SW 1271 (cell line): ENCODE measurements at regions not wholly inside any gene's neighbourhood (a gene's known extent, or its start where the extent isn't known, plus 50 kb on each side); places are given as distances from the start of the nearest gene placed in this dataset.
"Not testable (repeated sequence)": the region's sequence is repeated elsewhere in the genome, so short reads cannot be mapped to it uniquely, and the experiment has no call there.

Source experiments
- DNase-seq, 2 experiments: peaks; one replicate each; lab custom pipeline; 2025; lab: John Stamatoyannopoulos, UW

- DNase-seq: no peak
Observed at GRCh38 chr4:112003231-112003907, 141.9 kb upstream of the FAM241A start.

DNA sequence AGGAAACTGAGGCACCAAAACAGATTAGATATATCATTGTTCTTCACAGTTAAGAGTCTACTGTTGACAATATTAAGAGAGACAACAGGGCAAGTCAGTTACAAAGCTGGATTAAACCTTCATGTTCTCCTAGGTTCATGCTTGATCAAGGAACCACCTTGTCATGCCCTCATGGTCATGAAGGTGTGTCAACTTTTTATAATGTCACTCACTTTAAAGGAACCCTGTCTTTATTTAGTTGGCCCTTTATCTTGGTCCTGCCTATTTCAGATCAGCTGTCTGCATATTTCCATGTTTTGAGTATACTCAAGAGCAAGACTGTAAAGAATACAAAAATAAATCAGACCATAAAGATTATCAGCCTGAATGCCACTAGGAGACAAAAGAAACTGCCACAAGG lies 140.2 kb upstream of the FAM241A start:
- no peak for DNase-seq

DNA sequence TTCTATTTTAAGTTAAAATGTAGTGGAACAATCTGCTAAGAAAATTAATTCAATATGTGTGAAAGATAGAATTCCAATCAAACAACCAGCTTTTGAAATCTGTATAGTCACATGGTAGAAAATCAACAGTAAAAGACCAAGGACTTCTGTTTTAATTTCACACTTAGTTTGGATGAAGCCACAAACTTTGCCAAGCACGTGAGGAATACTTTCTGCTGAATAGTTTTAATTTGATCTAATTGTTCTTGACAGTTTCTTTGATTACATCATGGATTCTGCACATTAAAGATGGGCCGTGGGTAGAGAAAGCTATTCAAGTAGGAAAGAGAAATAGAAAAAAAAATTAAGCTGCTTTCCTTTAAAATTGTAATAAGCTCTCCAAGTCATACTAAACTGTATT lies 137.9 kb upstream of the FAM241A start:
- no peak for DNase-seq

GRCh38 chr4:112015960-112016359 lies 129.3 kb upstream of the FAM241A start:
- DNase-seq: no peak

GRCh38 chr4:112023402-112023950 lies 121.8 kb upstream of the FAM241A start:
- DNase-seq: no peak

DNA sequence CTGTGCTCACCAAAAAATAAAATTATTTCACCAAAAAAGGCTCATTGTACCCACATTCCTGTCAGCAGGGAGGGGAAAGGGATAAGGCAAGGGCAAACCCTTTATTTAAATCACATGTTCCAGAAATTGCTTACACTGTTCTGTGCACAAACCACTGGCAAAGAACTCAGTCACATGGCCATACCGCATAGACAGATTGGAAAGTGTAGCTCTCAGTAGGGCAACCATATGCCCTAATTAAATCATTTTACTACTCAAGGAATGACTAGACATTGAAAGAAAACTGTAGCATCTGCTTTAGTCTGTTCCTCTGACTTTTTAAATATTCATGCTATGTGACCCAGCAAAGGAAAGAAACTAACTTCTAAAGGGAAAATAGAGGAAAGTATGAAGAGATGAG lies 119.2 kb upstream of the FAM241A start:
- DNase-seq: no peak

- no peak for DNase-seq
Observed at GRCh38 chr4:112029771-112030171, 115.5 kb upstream of the FAM241A start.

DNA sequence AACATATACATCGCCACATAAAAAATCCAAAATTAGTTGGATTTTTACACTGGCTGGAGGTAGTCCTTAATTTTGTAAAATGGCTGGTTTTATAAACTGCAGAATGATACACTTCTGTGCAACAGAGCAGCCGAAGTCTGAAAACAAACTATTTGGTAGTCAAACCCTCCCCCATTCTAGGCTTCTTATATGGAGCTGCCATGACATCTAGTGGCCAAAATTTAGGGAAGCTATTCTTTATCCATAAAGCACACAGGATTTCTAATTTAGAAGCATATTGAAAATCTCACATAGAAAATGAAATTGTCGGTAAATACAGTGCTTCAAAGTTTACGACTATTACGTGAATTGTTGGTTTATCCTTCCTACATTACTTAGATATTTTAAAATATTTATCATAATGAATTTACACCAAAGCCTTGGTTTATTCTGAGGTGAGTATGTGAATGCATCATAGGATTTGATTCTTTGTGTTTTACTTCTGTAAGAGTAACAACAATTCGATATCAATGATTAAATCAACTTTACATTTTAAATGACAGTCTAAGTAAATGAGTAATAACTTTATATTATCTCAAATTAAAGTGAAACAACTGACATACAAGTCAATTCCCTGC lies 113.4 kb upstream of the FAM241A start:
- DNase-seq: peak in 1 of 2 experiments; percentile 30

DNA sequence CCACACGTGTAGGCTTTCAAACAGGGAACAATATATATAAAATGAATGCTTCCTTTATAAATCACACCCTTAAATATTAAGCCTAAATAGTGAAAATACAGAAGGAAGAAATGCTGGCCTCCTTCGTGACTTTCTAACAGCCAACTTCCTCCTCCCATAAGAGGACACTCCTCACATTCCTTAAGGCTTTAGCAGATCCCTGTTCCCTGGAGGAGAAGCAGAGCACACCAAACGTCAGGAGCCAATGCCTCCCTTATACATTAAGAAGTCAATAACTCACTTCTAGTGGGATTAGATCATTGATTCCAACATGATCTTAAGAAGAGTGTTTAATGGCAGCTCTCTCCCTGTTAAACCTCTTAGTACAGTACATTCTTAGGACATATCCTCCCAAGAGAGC lies 108.4 kb upstream of the FAM241A start:
- DNase-seq: no peak

GRCh38 chr4:112038861-112039260 lies 106.4 kb upstream of the FAM241A start:
- no peak for DNase-seq

DNA sequence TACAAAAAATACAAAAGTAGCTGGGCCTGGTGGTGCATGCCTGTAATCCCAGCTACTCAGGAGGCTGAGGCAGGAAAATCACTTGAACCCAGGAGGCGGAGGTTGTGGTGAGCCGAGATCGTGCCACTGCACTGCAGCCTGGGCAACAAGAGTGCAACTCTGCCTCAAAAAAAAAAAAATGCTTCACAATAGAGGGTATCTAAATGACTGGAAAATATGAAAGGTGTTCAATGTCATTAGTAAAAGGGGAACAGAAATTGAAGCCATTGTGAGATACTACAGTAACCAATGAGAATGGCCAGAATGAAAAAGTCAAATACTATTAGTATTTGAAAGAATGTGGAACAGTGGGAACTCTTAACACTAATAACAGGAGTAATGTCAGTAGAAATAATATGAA lies 96.1 kb upstream of the FAM241A start:
- not testable (repeated sequence) for DNase-seq

DNA sequence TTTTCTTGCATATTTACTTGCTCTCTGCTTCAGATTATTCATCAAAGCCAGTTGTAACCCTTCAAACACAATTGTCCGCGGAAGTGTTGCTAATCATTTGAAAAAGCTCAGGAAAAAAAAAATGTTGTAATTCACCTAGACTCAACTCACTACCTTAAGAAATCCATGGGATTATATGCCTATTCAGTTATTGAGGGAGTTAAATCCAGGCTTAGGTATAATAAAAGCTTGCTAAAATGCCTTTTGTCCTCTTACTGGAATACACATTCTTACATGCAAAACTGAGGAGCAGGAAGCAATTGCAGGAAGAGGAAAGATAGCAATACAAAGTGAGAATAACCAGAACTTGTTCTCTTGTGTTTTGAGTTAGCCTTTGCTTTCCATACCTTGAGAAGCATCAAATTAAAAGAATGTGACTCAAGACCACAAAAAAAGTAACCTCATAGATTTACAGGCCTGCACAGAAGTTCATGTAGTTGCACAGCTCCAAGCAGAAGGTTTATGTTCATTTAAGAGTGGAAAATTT lies 91.4 kb upstream of the FAM241A start:
- no peak for DNase-seq

GRCh38 chr4:112055100-112055499 lies 90.2 kb upstream of the FAM241A start:
- no peak for DNase-seq

DNA sequence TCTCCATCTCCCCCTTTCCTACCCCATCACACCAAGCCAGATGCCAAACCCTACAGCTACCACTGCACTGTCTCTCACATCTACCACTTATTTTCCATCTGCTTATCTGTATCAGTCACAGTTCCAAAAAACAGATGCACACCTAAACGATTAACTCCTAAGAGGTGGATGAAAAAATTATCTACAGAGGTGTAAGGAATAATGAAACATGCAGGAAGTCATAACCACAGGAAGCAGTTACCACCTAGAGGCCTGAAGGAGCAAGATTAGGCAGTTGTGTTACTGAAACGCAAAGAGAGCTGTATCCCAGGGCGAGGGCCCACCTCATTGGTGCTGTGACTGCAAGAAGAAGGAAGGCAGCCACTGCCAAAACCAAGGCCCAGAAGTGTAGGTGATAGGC lies 87.8 kb upstream of the FAM241A start:
- DNase-seq: no peak

DNA sequence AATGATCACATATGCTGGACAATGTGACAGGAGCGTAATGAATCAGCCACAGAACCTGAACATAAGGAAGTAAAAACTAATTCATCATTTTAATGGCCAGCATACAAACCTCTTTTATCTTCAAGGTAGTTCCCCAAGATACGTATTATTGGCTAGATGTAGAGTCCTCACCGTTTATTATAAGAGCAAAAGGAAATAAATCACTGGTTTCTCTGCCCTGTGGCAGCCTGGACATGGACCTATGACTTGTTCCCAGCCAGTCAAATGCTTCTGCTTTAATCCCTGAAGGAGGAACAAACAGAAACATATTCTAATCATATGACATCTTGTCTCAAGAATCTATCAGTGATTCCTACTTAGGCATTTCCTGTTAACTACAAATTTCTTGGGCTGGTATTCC lies 86.8 kb upstream of the FAM241A start:
- DNase-seq: no peak

GRCh38 chr4:112060212-112060611 lies 85.0 kb upstream of the FAM241A start:
- peak in 1 of 2 experiments; percentile 26 for DNase-seq

DNA sequence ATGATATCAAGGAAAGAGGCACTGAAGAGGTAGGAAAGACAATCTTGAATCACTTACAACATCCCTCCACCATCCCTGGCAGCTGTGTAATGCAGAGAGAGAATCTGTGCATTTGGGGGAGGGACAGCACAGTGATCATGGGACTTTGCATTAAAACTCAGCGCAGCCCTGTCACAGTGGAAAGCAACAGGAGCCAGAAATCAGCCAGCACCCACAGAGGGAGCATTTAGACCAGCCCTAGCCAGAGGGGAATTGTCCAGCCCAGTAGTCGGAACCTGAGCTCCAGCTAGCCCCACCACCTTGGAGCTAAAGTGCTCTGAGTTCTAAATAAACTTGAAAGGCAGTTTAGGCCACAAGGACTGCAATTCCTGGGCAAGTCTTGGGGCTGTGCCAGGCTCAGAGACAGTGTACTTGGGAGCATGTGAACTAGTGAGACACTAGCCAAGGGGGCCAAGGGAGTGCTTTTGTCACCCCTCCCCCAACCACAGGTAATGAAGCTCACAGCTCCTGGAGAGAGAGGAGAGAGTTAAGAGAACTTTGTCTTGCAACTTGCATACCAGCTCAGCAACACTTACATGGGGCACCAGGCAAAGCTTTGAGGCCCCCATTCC lies 83.9 kb upstream of the FAM241A start:
- no peak for DNase-seq

GRCh38 chr4:112063260-112063659 lies 82.0 kb upstream of the FAM241A start:
- peak in 1 of 2 experiments; percentile 10 for DNase-seq

DNA sequence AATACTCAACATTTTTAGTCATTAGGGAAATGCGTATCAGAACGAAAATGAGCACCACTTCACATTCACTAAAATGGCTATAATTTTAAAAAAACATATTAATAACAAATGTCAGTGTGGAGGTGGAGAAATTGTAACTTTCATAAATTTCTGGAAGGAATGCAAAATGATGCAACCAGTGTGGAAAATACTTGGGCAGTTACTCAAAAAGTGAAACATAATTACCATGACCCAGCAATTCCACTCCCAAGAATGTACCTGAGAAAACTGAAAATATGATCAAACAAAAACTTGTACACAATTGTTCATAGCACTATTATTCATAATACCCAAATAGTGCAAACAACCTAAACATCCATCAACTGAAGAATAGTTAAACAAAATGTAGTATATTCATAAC lies 76.1 kb upstream of the FAM241A start:
- no peak for DNase-seq

- no peak for DNase-seq
Observed at GRCh38 chr4:112073181-112073580, 72.1 kb upstream of the FAM241A start.

GRCh38 chr4:112075129-112075753 lies 70.0 kb upstream of the FAM241A start:
- DNase-seq: peak in 1 of 2 experiments; percentile 54

DNA sequence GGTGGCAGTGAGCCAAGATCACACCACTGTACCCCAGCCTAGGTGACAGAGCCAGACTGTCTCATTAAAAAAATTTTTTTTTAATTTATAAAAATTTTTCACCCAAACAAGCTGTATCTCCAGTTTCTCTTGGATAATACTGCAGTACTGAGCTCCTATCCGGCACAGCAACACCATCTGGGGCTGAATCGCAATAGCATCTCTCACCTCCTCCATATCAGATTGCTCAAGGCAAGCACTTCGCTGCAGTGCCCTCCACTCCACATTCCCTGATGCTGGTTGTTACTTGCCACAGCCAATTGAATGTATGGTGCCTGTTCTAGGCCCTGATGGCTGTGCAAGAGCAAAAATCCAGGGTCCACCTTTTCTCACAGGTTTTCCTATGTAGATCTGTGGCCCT lies 69.3 kb upstream of the FAM241A start:
- no peak for DNase-seq
